Fibroblast of lung (primary cell): ENCODE measurements at regions not wholly inside any gene's neighbourhood (a gene's known extent, or its start where the extent isn't known, plus 50 kb on each side); places are given as distances from the start of the nearest gene placed in this dataset.

Experiments used
- DNase-seq, 2 donors: peaks; one replicate each; pipeline versions ENCODE4 v3.0.0 to v3.0.0-alpha.2; 2010; ENCODE audit warnings: low read depth in 2 of 2
- H2AFZ ChIP-seq: 2 replicates; pipeline ENCODE4 v1.5.1; 2012; ENCODE audit warnings: low read length, control low read depth, inconsistent platforms
- H3K27ac ChIP-seq: 2 replicates; pipeline ENCODE4 v1.5.1; 2011; ENCODE audit warnings: low read length, control low read depth; ENCODE audit not compliant: insufficient read depth
- H3K27me3 ChIP-seq: 2 replicates; pipeline ENCODE4 v1.5.1; 2011; ENCODE audit warnings: mild to moderate bottlenecking, low read length; ENCODE audit not compliant: control insufficient read depth, insufficient read depth
- H3K36me3 ChIP-seq: 2 replicates; pipeline ENCODE4 v1.5.1; 2011; ENCODE audit warnings: low read length; ENCODE audit not compliant: control insufficient read depth, insufficient read depth
- H3K4me1 ChIP-seq: 2 replicates; pipeline ENCODE4 v1.5.1; 2011; ENCODE audit warnings: low read length; ENCODE audit not compliant: control insufficient read depth, insufficient read depth; ENCODE audit errors: extremely low read depth
- H3K4me2 ChIP-seq: 2 replicates; pipeline ENCODE4 v1.5.1; 2011; ENCODE audit warnings: low read length, control low read depth; ENCODE audit not compliant: insufficient read depth; ENCODE audit errors: extremely low read depth
- H3K4me3 ChIP-seq, 4 experiments: fragments of 200-600 bp in 1 of 4; sonication (generic) in 1 of 4; replicated peaks in 1 of 4; 2 replicates each; pipeline ENCODE4 v1.5.1; 2011 to 2016; ENCODE audit warnings: low read length in 4 of 4, low read depth in 3 of 4, mild to moderate bottlenecking in 3 of 4, control low read depth in 2 of 4, inconsistent platforms in 1 of 4, mixed read lengths in 1 of 4; ENCODE audit not compliant: insufficient read depth in 1 of 4; ENCODE audit errors: control extremely low read depth in 1 of 4
- H3K79me2 ChIP-seq: 2 replicates; pipeline ENCODE4 v1.5.1; 2012; ENCODE audit warnings: mild to moderate bottlenecking, low read length, inconsistent platforms; ENCODE audit not compliant: control insufficient read depth, insufficient read depth
- H3K9ac ChIP-seq: 2 replicates; pipeline ENCODE4 v1.5.1; 2011; ENCODE audit warnings: mild to moderate bottlenecking, low read length, control low read depth; ENCODE audit not compliant: insufficient read depth
- H3K9me3 ChIP-seq: 2 replicates; pipeline ENCODE4 v1.5.1; 2012; ENCODE audit warnings: low read depth, low read length; ENCODE audit not compliant: control insufficient read depth, insufficient read depth
- H4K20me1 ChIP-seq: 2 replicates; pipeline ENCODE4 v1.5.1; 2011; ENCODE audit warnings: low read length; ENCODE audit not compliant: control insufficient read depth, insufficient read depth; ENCODE audit errors: extremely low read depth
- EZH2 ChIP-seq: IDR thresholded peaks from 2 replicates; pipeline ENCODE4 v1.5.1; 2012; ENCODE audit warnings: low read length, control low read depth, mild to moderate bottlenecking; ENCODE audit errors: missing control alignments
- TF ChIP-seq, protein P1 (sequence below), 2 donors: IDR thresholded peaks in 1 of 2; conservative IDR thresholded peaks in 1 of 2; 1 replicate in 1 of 2; 2 replicates in 1 of 2; pipeline ENCODE4 v1.5.1; 2011 to 2012; ENCODE audit warnings: low read length in 2 of 2, control low read depth in 1 of 2, inconsistent platforms in 1 of 2, low read depth in 1 of 2, mild to moderate bottlenecking in 1 of 2

DNA sequence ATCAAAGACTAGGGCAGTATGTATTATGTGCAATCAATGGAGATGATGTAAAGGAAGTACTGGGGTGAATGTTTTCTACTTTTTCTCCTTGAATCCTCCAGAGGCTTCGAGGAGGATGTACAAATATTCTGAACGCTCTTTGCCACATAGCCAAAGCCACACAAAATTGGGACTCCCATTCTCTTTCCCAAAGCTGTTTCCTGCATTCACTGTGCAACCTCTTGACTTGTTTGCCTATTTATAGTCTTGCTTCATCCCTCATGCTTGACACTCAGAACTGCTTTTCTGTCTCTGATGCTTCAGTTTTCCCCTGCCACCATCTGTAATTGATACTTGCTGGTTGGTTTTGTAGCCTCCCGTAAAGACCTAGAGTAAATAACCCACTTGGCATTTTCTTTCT lies 208.2 kb upstream of the RBMS1 start:
- Histone ChIP-seq H3K79me2 (no peaks in the 10 kb centered on the region), H2AFZ (no peak overlapping the region), H3K27ac (no peak overlapping the region), H3K4me1 (peaks cover 2% of the 10 kb centered on the region), H3K9ac (no peak overlapping the region), H3K27me3 (no peaks in the 10 kb centered on the region), H4K20me1 (no peaks in the 10 kb centered on the region), H3K36me3 (no peaks in the 10 kb centered on the region), H3K9me3 (no peaks in the 10 kb centered on the region), H3K4me3 (no peak overlapping the region), H3K4me2 (no peak overlapping the region)
- no peak for TF ChIP-seq EZH2
- TF ChIP-seq, protein P1, sequence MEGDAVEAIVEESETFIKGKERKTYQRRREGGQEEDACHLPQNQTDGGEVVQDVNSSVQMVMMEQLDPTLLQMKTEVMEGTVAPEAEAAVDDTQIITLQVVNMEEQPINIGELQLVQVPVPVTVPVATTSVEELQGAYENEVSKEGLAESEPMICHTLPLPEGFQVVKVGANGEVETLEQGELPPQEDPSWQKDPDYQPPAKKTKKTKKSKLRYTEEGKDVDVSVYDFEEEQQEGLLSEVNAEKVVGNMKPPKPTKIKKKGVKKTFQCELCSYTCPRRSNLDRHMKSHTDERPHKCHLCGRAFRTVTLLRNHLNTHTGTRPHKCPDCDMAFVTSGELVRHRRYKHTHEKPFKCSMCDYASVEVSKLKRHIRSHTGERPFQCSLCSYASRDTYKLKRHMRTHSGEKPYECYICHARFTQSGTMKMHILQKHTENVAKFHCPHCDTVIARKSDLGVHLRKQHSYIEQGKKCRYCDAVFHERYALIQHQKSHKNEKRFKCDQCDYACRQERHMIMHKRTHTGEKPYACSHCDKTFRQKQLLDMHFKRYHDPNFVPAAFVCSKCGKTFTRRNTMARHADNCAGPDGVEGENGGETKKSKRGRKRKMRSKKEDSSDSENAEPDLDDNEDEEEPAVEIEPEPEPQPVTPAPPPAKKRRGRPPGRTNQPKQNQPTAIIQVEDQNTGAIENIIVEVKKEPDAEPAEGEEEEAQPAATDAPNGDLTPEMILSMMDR (conservative IDR thresholded peaks at IDR 0.05 in 1 of 2, IDR thresholded peaks at IDR 0.05 in 1 of 2; ENCODE audit: low read depth in 1 of 2, low read length in 2 of 2), result no peak
- no peak for DNase-seq

DNA sequence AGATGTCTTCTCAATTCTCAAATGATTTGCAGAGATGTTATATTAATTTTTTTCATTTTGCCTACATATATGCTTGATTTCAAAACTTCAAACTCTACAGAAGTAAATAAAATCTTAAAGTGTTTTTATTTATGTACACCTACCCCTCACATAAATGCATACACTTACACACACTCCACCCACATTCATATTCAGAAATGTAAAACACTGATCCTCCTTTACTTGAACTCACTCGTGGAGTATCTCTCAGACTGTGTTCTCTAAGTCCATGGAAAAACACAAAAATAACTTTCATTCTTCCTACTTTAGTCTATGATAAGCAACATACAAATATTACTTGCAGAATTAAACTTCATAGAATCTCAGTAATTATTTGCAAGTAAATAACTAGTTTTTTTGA lies 209.1 kb upstream of the RBMS1 start:
- no peak for DNase-seq
- no peak overlapping the region for H3K9ac ChIP-seq
- H3K9me3 ChIP-seq, result no peaks in the 10 kb centered on the region
- H3K4me2 ChIP-seq, result no peak overlapping the region
- peaks cover 2% of the 10 kb centered on the region for H3K4me1 ChIP-seq
- no peaks in the 10 kb centered on the region for H4K20me1 ChIP-seq
- H2AFZ ChIP-seq, result no peak overlapping the region
- no peaks in the 10 kb centered on the region for H3K27me3 ChIP-seq
- no peaks in the 10 kb centered on the region for H3K36me3 ChIP-seq
- H3K27ac ChIP-seq, result no peak overlapping the region
- no peak overlapping the region for H3K4me3 ChIP-seq
- no peaks in the 10 kb centered on the region for H3K79me2 ChIP-seq
- TF ChIP-seq, protein P1 (conservative IDR thresholded peaks at IDR 0.05 in 1 of 2, IDR thresholded peaks at IDR 0.05 in 1 of 2; ENCODE audit: low read depth in 1 of 2, low read length in 2 of 2), result no peak
- no peak for TF ChIP-seq EZH2

DNA sequence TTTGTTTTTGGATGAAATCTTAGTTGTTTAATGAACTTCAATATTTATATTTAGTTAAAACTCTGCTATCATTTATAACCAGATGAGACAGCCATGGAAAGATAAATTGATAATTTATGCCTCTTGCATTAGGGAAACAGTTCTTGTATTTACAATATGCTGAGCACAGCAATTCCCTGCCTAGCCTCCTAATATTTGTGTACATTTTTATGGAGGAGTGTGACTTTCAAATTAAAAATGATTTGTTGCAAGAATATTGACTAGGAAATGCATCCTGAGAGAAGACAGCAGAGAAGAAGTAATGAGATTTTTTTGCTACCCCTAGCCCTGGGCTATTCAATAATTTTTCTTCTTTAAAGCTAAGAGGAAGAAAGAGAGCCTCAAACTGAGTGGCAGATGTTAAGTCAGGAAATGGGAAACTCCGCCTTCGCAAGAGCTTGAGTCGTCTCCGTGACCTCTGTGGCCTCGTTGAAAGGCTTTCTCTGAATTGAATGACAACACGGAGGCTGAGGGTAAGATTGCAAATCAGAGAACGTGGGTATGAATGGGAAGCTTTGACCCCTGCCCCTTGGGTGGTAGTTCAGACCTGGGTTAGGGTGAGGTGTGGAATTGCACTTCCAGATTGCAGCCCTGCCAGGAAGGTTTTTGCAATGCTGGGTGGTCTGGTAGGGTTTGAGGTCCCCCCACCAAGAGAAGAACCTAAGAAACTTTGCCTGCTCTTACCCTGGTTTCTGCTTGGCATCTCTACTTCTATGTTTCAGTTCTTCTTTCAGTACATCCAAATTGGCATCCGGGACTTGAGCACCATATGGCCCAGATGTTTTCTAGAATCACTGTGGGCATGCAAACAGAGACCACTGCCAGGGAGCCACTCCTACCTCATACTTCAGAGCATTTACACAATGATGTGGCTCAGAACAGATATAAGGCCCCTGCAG lies 210.3 kb upstream of the RBMS1 start:
- H3K4me1 ChIP-seq, result peaks cover 2% of the 10 kb centered on the region
- no peak overlapping the region for H3K27ac ChIP-seq
- H3K27me3 ChIP-seq, result no peaks in the 10 kb centered on the region
- no peak overlapping the region for H3K4me3 ChIP-seq
- H2AFZ ChIP-seq, result no peak overlapping the region
- H3K9ac ChIP-seq, result no peak overlapping the region
- no peaks in the 10 kb centered on the region for H3K36me3 ChIP-seq
- H4K20me1 ChIP-seq, result no peaks in the 10 kb centered on the region
- TF ChIP-seq, protein P1 (conservative IDR thresholded peaks at IDR 0.05 in 1 of 2, IDR thresholded peaks at IDR 0.05 in 1 of 2; ENCODE audit: low read depth in 1 of 2, low read length in 2 of 2), result no peak
- no peak for TF ChIP-seq EZH2
- DNase-seq, result no peak
- H3K79me2 ChIP-seq, result no peaks in the 10 kb centered on the region
- no peaks in the 10 kb centered on the region for H3K9me3 ChIP-seq
- H3K4me2 ChIP-seq, result no peak overlapping the region
